NCI-H774 (cell line): ENCODE measurements at regions not wholly inside any gene's neighbourhood (a gene's known extent, or its start where the extent isn't known, plus 50 kb on each side); places are given as distances from the start of the nearest gene placed in this dataset.

Experiments used
- DNase-seq: peaks from one replicate; lab custom pipeline; 2025; lab: John Stamatoyannopoulos, UW

GRCh38 chr1:163655565-163655964 is 333.8 kb downstream of the NUF2 start:
- DNase-seq: no peak

GRCh38 chr1:163656095-163656759 is 334.5 kb downstream of the NUF2 start:
- DNase-seq: no peak

- no peak for DNase-seq
Measured at GRCh38 chr1:163657719-163658118, 336.0 kb downstream of the NUF2 start.

GRCh38 chr1:163661391-163661790 is 339.6 kb downstream of the NUF2 start:
- no peak for DNase-seq

GRCh38 chr1:163664671-163665335 is 343.0 kb downstream of the NUF2 start:
- no peak for DNase-seq

- no peak for DNase-seq
Measured at GRCh38 chr1:163668472-163668871, 346.7 kb downstream of the NUF2 start.

GRCh38 chr1:163670989-163671757 is 349.4 kb downstream of the NUF2 start:
- no peak for DNase-seq

GRCh38 chr1:163672976-163673758 is 351.4 kb downstream of the NUF2 start:
- no peak for DNase-seq

- DNase-seq: no peak
Measured at GRCh38 chr1:163673759-163674151, 352.0 kb downstream of the NUF2 start.

GRCh38 chr1:163674236-163674635 is 352.5 kb downstream of the NUF2 start:
- no peak for DNase-seq

- DNase-seq: no peak
Measured at GRCh38 chr1:163684785-163685184, 363.0 kb downstream of the NUF2 start.

GRCh38 chr1:163692266-163692665 is 370.5 kb downstream of the NUF2 start:
- no peak for DNase-seq

- no peak for DNase-seq
Measured at GRCh38 chr1:163697137-163697536, 375.4 kb downstream of the NUF2 start.

GRCh38 chr1:163701783-163702374 is 380.1 kb downstream of the NUF2 start:
- DNase-seq: no peak

- no peak for DNase-seq
Measured at GRCh38 chr1:163703794-163704193, 382.0 kb downstream of the NUF2 start.

- DNase-seq: no peak
Measured at GRCh38 chr1:163706915-163707314, 385.2 kb downstream of the NUF2 start.

GRCh38 chr1:163709636-163710035 is 387.9 kb downstream of the NUF2 start:
- DNase-seq: no peak

GRCh38 chr1:163712321-163712720 is 390.6 kb downstream of the NUF2 start:
- no peak for DNase-seq

- no peak for DNase-seq
Measured at GRCh38 chr1:163720294-163720693, 398.5 kb downstream of the NUF2 start.

GRCh38 chr1:163725551-163725950 is 403.8 kb downstream of the NUF2 start:
- no peak for DNase-seq

GRCh38 chr1:163730411-163730821 is 408.7 kb downstream of the NUF2 start:
- peak; percentile 14 for DNase-seq

GRCh38 chr1:163737261-163737660 is 415.5 kb downstream of the NUF2 start:
- no peak for DNase-seq
